ENCODE measurements at regions not wholly inside any gene's neighbourhood (a gene's known extent, or its start where the extent isn't known, plus 50 kb on each side); places are given as distances from the start of the nearest gene placed in this dataset.

- no peaks in the 10 kb centered on the region for H3K9me2 ChIP-seq (ENCODE audit: insufficient read depth)
- H2AFZ ChIP-seq = no peak overlapping the region
- peak; percentile 32 for DNase-seq
- H3K36me3 ChIP-seq (ENCODE audit: low read depth) = no peaks in the 10 kb centered on the region
- H3K79me2 ChIP-seq (ENCODE audit: insufficient read depth) = no peaks in the 10 kb centered on the region
- 61 to 62% methylated on average over 11 of the region's 11 CpGs for WGBS, 2 experiments (ENCODE audit: low coverage in 1 of 2, low lambda C conversion rate in 2 of 2, missing lambda C conversion rate in 2 of 2)
- peaks cover 8% of the 10 kb centered on the region; the same call in 1 of the 2 replicates for H3F3A ChIP-seq (ENCODE audit: insufficient read depth)
- H3K4me2 ChIP-seq (ENCODE audit: unreplicated experiment) = no peak overlapping the region
- H3K9me3 ChIP-seq (ENCODE audit: low read depth) = no peaks in the 10 kb centered on the region
- H3K4me1 ChIP-seq (ENCODE audit: insufficient read depth) = peaks cover 21% of the 10 kb centered on the region
- in situ Hi-C loops (cut with MboI) = no loop called here
- no peak for TF ChIP-seq EZH2phosphoT487 (IDR thresholded peaks at IDR 0.05; ENCODE audit: insufficient read depth, low read depth)
- no peak for TF ChIP-seq EZH2 (IDR thresholded peaks at IDR 0.05; ENCODE audit: insufficient read depth, poor library complexity, severe bottlenecking)
- no peaks in the 10 kb centered on the region for H4K20me1 ChIP-seq (ENCODE audit: insufficient read depth)
- no peak overlapping the region for H3K27ac ChIP-seq
- H3K4me3 ChIP-seq = no peak overlapping the region
- H3K9ac ChIP-seq = no peak overlapping the region
- H3K27me3 ChIP-seq (replicated peaks; ENCODE audit: insufficient read depth) = no peaks in the 10 kb centered on the region
Measured at GRCh38 chr6:111950661-111951496, 77.6 kb upstream of the FYN start.

- Histone ChIP-seq H3K9me2 (ENCODE audit: insufficient read depth) (no peaks in the 10 kb centered on the region), H3K9me3 (ENCODE audit: low read depth) (no peaks in the 10 kb centered on the region), H3K4me1 (ENCODE audit: insufficient read depth) (peaks cover 21% of the 10 kb centered on the region), H4K20me1 (ENCODE audit: insufficient read depth) (no peaks in the 10 kb centered on the region), H3K36me3 (ENCODE audit: low read depth) (no peaks in the 10 kb centered on the region), H3F3A (ENCODE audit: insufficient read depth) (peaks cover 8% of the 10 kb centered on the region; the same call in 1 of the 2 replicates), H3K27me3 (replicated peaks; ENCODE audit: insufficient read depth) (no peaks in the 10 kb centered on the region), H3K4me3 (no peak overlapping the region), H3K27ac (no peak overlapping the region), H3K4me2 (ENCODE audit: unreplicated experiment) (no peak overlapping the region), H3K79me2 (ENCODE audit: insufficient read depth) (no peaks in the 10 kb centered on the region), H3K9ac (no peak overlapping the region), H2AFZ (no peak overlapping the region)
- in situ Hi-C loops (cut with MboI) = no loop called here
- 79 to 92% methylated on average over 7 of the region's 7 CpGs for WGBS, 2 experiments (ENCODE audit: low coverage in 1 of 2, low lambda C conversion rate in 2 of 2, missing lambda C conversion rate in 2 of 2)
- TF ChIP-seq EZH2phosphoT487 (IDR thresholded peaks at IDR 0.05; ENCODE audit: insufficient read depth, low read depth) = no peak
- TF ChIP-seq EZH2 (IDR thresholded peaks at IDR 0.05; ENCODE audit: insufficient read depth, poor library complexity, severe bottlenecking) = no peak
- DNase-seq = no peak
Measured at GRCh38 chr6:111951497-111952085, 78.3 kb upstream of the FYN start.

- Histone ChIP-seq H3K27ac (no peak overlapping the region), H3K36me3 (ENCODE audit: low read depth) (no peaks in the 10 kb centered on the region), H3K4me2 (ENCODE audit: unreplicated experiment) (peak overlapping the region; percentile 35), H2AFZ (peak overlapping the region; percentile 56; the same call in 1 of the 2 replicates), H3K9me3 (ENCODE audit: low read depth) (no peaks in the 10 kb centered on the region), H3K9me2 (ENCODE audit: insufficient read depth) (no peaks in the 10 kb centered on the region), H3K4me1 (ENCODE audit: insufficient read depth) (peaks cover 21% of the 10 kb centered on the region), H3F3A (ENCODE audit: insufficient read depth) (peaks cover 8% of the 10 kb centered on the region; the same call in 1 of the 2 replicates), H3K4me3 (no peak overlapping the region), H3K27me3 (replicated peaks; ENCODE audit: insufficient read depth) (no peaks in the 10 kb centered on the region), H3K9ac (no peak overlapping the region), H3K79me2 (ENCODE audit: insufficient read depth) (no peaks in the 10 kb centered on the region), H4K20me1 (ENCODE audit: insufficient read depth) (no peaks in the 10 kb centered on the region)
- TF ChIP-seq EZH2phosphoT487 (IDR thresholded peaks at IDR 0.05; ENCODE audit: insufficient read depth, low read depth) = no peak
- no peak for TF ChIP-seq EZH2 (IDR thresholded peaks at IDR 0.05; ENCODE audit: insufficient read depth, poor library complexity, severe bottlenecking)
- DNase-seq = no peak
- in situ Hi-C loops (cut with MboI) = no loop called here
- WGBS, 2 experiments (ENCODE audit: low coverage in 1 of 2, low lambda C conversion rate in 2 of 2, missing lambda C conversion rate in 2 of 2) = 54 to 57% methylated on average over 5 of the region's 5 CpGs
Measured at GRCh38 chr6:111952274-111952673, 79.0 kb upstream of the FYN start.

- peak overlapping the region; percentile 43 for H3K27ac ChIP-seq
Measured at GRCh38 chr6:111952821-111953540, 79.7 kb upstream of the FYN start.

More at GRCh38 chr6:111952821-111953540, 79.7 kb upstream of the FYN start:
- WGBS, 2 experiments (ENCODE audit: low coverage in 1 of 2, low lambda C conversion rate in 2 of 2, missing lambda C conversion rate in 2 of 2) = 1 to 7% methylated on average over 4 of the region's 4 CpGs
- Histone ChIP-seq H3K36me3 (ENCODE audit: low read depth) (no peaks in the 10 kb centered on the region), H3K9me3 (ENCODE audit: low read depth) (no peaks in the 10 kb centered on the region), H4K20me1 (ENCODE audit: insufficient read depth) (no peaks in the 10 kb centered on the region), H3K9me2 (ENCODE audit: insufficient read depth) (no peaks in the 10 kb centered on the region), H3F3A (ENCODE audit: insufficient read depth) (peaks cover 8% of the 10 kb centered on the region; the same call in 1 of the 2 replicates), H3K4me3 (no peak overlapping the region), H3K27me3 (replicated peaks; ENCODE audit: insufficient read depth) (no peaks in the 10 kb centered on the region), H3K79me2 (ENCODE audit: insufficient read depth) (no peaks in the 10 kb centered on the region), H3K4me1 (ENCODE audit: insufficient read depth) (peaks cover 21% of the 10 kb centered on the region), H3K4me2 (ENCODE audit: unreplicated experiment) (peak overlapping the region; percentile 35), H2AFZ (peak overlapping the region; percentile 56), H3K9ac (peak overlapping the region; percentile 33; the same call in 1 of the 2 replicates)
- DNase-seq = peak; percentile 67
- TF ChIP-seq EZH2 (IDR thresholded peaks at IDR 0.05; ENCODE audit: insufficient read depth, poor library complexity, severe bottlenecking) (no peak), EZH2phosphoT487 (IDR thresholded peaks at IDR 0.05; ENCODE audit: insufficient read depth, low read depth) (no peak)
- in situ Hi-C loops (cut with MboI) = no loop called here

Data from GM23248 (cell line).